GM18861 (cell line): ENCODE measurements at regions not wholly inside any gene's neighbourhood (a gene's known extent, or its start where the extent isn't known, plus 50 kb on each side); places are given as distances from the start of the nearest gene placed in this dataset.

ENCODE experiments used
- ATAC-seq: cut with Tn5 transposase; IDR thresholded peaks from one replicate; pipeline ENCODE4 v1.9.1; 2021; ENCODE audit not compliant: unreplicated experiment

DNA sequence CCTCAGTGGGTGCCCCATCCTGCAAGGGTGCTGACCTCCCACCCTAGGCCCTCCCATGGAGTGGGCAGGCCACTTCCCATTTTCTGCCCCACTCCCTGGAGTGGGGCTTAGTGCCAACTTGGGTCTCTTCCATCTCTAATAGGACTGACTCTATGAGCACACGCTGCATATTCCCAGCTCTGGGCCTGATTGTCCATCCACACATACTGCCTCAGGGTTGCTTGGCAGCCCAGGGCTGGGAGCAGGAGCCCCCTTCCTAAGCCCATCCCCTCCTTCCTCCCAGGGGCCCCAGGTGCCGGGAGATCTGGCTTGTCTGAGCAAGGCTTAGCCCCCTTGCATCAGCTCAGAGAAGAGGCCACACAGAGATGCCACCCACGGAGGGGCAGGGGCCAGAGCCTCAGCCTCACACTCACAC lies 55.1 kb downstream of the PJA1 start:
- ATAC-seq: no peak

DNA sequence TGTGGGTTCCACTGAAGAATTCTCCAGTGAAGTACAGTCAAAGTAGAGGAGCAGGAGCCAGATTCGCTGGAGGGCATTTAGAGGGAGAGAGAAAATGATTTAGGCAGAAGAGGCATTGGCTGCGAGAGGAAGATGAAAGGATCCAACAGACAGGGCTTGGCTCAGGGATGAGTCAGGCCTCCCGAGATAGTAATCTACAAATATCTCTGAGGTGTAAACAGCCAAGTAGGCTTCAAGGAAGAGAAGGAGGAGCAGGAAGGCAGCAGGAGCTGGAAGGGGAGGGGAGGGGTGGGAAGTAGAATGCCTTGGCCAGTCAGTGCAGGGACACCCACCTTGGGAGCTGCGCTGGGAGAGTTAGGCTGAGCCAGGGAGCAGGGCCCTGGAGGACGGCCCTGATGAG lies 55.5 kb downstream of the PJA1 start:
- ATAC-seq: no peak

- ATAC-seq: no peak
Measured at GRCh38 chrX:69109036-69109663, 56.1 kb downstream of the PJA1 start.

DNA sequence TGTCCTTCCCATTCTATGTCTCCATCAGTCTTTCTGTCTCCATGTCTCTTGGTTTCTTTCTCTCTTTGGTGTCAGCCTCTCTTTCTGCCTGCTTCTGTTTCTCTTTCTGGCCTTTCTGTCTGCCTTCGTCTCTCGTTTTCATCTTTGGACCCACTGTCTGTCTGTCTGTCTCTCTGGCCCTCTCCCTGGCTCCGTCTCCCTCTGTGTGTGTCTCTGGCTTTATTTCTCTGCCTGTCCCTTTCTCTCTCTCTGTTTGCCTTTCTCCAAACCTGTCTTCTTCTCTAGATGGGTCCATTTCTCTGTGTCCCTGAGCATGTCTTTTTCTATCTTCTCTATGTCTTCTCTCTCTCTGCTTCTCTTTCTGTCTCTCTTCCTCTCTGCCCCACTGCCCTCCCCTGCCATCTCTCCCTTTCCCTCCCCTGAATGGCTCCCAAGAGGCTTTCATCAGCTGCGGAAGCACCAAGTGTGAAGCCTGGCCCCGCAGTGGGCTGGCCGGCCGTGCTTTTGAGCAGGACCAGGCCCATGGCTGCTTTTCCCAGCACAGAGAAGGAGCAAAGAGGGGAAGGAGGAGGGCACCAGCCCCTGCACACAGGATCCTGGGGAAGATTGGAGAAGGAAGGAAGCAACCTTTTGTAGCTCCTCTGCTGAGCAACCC lies 57.4 kb downstream of the PJA1 start:
- no peak for ATAC-seq

DNA sequence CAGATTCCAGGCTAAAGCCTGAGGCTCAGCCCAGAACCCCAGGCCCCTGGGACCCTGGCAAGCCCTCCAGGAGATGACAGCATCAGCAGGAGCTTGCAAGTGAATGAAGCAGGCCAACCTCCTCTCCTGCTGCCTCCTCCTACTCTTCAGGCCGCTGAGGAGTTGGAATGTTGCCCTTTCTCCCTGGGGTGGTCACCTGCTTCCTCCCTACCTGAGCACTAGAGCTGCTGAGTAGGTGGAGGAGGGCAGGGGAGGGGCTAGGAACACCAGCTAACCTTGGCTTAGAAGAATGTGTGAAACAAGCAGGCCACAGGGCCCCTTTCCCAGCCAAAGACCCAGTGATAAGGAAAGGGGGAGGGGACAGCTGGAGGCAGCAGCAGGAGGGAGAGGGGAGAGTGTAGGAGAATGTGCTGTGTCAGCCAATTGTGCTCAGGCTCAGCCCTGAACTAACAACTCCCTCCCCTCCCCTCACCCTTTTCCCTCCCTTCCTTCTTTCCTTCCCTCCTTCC lies 58.0 kb downstream of the PJA1 start:
- ATAC-seq: no peak

- no peak for ATAC-seq
Measured at GRCh38 chrX:69104756-69105434, 60.4 kb downstream of the PJA1 start.

- no peak for ATAC-seq
Measured at GRCh38 chrX:69103539-69103938, 61.7 kb downstream of the PJA1 start.

- no peak for ATAC-seq
Measured at GRCh38 chrX:69102612-69103194, 62.5 kb downstream of the PJA1 start.

- ATAC-seq: no peak
Measured at GRCh38 chrX:69101683-69102251, 63.5 kb downstream of the PJA1 start.

DNA sequence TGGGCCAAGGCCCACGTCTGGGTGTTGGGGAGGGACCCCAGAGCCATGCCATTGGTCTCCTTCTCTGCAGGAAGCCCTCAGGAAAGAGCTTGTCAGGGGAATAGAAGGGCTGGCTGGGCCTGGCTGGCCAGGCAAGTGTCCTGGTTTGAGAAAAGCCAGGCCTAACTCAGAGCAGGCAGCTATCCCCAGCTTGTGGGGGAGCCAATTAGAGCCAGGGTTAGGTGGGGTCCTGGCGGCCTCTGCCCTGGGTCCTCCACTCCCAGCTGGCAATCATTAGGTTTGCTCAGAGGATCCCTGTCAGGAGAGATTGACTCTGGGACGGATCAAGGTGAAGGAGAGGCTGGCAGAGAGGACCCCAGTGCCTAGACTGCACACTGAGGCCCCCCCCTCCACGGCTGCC lies 64.8 kb downstream of the PJA1 start:
- no peak for ATAC-seq

DNA sequence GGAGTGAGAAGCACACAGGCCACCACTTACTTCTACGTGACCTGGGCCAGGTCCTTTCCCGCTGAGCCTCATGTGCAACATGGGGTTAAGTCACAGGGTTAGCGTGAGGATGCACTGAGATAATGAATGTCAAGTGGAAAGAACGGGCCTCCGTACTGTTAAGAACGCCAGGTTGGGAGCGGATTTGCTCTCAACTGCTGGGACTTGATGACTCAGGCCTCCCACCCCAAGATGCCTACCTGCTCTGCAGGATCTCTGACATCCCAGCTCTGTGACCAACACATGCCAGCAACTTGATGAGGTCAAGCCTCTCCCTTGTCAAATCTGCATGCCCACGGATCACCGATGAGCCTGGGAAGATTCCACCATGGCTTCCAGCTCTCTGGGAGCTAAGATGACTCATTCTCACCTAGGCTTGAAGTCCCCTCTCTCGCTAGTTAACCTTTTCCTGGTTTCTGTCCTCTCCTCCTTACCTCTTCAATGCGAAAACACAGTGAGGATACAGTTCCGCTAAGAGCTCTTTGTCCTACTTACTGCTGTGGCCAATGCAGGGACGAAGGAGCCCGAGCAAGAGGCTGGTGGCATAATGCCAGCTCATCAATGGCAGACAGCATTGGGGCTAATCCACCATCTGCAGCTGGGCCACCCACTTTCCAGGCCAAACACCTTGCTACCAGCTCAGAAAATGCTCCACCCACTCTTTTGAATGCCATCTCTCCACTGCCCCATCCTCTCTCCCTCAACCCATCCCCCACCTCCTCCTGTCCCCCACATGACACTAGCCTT lies 67.6 kb downstream of the PJA1 start:
- ATAC-seq: no peak

DNA sequence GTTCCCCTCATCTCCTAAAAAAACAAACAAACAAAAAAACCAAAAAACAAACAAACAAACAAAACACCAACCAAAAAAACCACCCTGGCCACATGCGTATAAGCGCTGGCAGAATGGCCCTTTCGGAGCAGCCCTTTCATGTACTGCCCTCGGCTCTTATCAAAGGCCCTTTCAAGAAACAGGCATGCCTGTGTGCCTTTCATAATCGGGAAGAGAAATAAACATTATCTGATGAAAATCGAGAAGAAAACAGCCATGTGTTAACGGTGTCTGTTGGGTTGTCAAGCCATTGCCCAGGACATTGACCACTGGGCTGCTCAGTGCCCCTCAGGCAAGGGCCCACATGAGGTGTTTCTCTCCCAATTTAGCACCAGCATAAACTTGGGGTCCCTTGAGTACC lies 68.3 kb downstream of the PJA1 start:
- no peak for ATAC-seq

DNA sequence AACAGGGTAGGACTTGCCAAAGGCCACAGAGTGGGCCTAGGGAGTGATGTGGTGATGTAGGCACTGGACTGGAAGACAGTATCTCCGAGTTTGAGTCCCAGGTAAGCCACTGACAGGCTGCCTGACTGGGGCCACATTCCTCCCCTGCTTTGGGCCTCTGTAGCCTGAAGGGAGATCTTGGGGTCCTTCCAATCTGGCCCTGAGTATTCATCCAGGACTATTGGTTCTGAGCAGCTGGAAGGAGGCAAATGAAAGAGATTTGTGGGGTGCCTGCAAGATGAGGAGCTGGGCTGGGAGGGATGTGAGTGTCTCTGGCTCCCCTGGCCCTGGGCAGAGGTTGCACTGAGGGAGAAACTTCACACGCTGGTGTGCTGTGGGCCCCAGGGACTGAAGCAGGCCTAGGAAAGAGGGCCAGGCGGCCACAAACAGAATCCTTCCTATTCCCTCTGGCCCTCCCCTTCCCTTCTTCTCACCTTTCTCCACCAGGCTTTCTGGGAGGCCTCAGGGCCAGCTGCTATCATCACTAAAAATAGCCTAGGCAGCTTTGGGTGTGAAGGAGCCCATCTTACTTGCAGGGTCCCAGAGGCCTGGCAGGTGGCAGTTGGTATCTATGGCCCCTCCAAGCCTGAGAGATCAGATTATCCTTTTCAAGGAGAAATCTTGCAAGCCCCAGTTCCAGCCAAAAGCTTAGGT lies 70.1 kb downstream of the PJA1 start:
- no peak for ATAC-seq

- no peak for ATAC-seq
Measured at GRCh38 chrX:69093960-69094871, 71.0 kb downstream of the PJA1 start.

DNA sequence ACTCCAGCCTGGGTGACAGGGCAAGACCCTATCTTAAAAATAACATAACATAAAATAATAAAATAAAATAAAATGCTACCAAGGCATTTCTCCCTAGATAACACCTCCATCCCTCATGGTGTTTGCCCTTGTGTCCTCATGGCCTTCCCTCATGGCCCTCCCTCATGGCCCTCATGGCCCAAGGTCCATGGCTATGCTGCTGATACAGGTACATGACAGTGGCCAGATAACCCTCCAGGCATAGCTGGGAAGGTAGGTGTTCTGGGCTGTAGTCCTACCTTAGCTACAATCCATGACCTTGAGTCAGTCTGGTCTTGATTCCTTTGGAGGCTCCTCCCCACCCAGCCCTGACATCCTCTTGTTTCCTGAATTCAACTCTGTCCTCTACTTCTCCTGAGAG lies 75.2 kb downstream of the PJA1 start:
- ATAC-seq: no peak

GRCh38 chrX:69089203-69089602 lies 76.0 kb downstream of the PJA1 start:
- ATAC-seq: no peak

- no peak for ATAC-seq
Measured at GRCh38 chrX:69088171-69088938, 76.9 kb downstream of the PJA1 start.

GRCh38 chrX:69085826-69086225 lies 79.4 kb downstream of the PJA1 start:
- no peak for ATAC-seq
